Thyroid gland (tissue), 4 donors: ENCODE measurements at regions not wholly inside any gene's neighbourhood (a gene's known extent, or its start where the extent isn't known, plus 50 kb on each side); places are given as distances from the start of the nearest gene placed in this dataset.

Experiments used
- DNase-seq, 2 donors: peaks; one replicate each; pipeline ENCODE4 v3.0.0-alpha.2; 2019
- H3K27ac ChIP-seq, 3 donors: fragments of 200-600 bp; sonication (generic); 1 replicate in 2 of 3; 2 replicates in 1 of 3; pipeline ENCODE4 v1.5.1; 2016 to 2019; ENCODE audit warnings: mild to moderate bottlenecking in 1 of 3, moderate library complexity in 1 of 3
- H3K27me3 ChIP-seq: fragments of 200-600 bp; sonication (generic); one replicate; pipeline ENCODE4 v1.5.1; 2019
- H3K36me3 ChIP-seq, 2 donors: fragments of 200-600 bp; sonication (generic); one replicate each; pipeline ENCODE4 v1.5.1; 2016 to 2019
- H3K4me1 ChIP-seq, 2 donors: fragments of 200-600 bp; sonication (generic); one replicate each; pipeline ENCODE4 v1.5.1; 2017 to 2019
- H3K4me3 ChIP-seq, 3 donors: fragments of 200-600 bp; sonication (generic); replicated peaks in 1 of 3; 1 replicate in 2 of 3; 2 replicates in 1 of 3; pipeline ENCODE4 v1.5.1; 2016; ENCODE audit warnings: mild to moderate bottlenecking in 1 of 3
- H3K9me3 ChIP-seq: fragments of 200-600 bp; sonication (generic); one replicate; pipeline ENCODE4 v1.5.1; 2017
- POLR2A ChIP-seq, 2 donors: fragments of 450-650 bp; IDR thresholded peaks; one replicate each; pipeline ENCODE4 v1.6.1; 2017; ENCODE audit warnings: antibody characterized with exemption in 2 of 2, mild to moderate bottlenecking in 2 of 2, moderate library complexity in 1 of 2
- WGBS, 2 donors: methylation state at CpG; one replicate each; pipeline ENCODE4 v1.1.5; 2017; 5-methylcytosine and 5-hydroxymethylcytosine counted together
- intact Hi-C: fragments of 100-400 bp; cut with DNase I; formaldehyde crosslinking; loops from one replicate; pipeline ENCODE4 v1.15.1; 2023
- TF ChIP-seq, protein P1 (sequence below), 6 experiments: fragments of 200-600 bp in 3 of 6; fragments of 450-650 bp in 3 of 6; sonication (generic) in 3 of 6; IDR thresholded peaks; one replicate each; pipeline ENCODE4 v1.5.1; 2016 to 2019; ENCODE audit warnings: antibody characterized with exemption in 6 of 6, mild to moderate bottlenecking in 2 of 6, inconsistent platforms in 1 of 6, moderate library complexity in 1 of 6

DNA sequence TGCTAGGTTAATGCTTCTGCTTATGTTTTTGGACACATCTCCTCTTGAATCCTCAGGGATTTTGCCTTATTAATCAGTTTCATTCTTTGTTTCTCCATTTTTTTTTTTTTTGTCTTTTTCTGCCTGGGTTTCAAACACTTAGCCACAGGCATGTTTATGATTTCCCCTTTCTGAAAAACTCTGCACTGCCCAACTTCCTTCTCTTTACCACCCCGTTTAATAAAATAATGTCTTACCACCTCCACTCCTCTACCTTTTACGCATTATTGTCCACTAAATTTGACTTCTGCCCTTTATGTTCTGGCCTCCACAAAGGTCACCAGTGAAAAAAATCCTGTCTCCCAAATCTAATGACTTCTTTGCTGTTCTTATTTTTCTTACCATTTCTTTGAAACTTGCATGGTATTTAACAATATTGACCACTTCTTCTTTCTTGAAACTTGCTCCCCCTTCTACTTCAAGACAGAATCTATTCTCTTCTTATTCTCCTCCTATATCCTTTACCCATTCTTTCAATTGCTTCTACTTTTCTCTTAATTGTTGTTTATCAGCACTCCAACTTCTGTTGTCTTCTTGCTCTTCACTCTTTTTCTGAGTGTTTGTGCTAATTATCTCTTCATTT is 150.3 kb downstream of the TNFSF18 start:
- Histone ChIP-seq H3K27me3 (no peaks in the 10 kb centered on the region), H3K27ac (no peak overlapping the region), H3K36me3 (no peaks in the 10 kb centered on the region), H3K4me3 (no peak overlapping the region), H3K9me3 (no peaks in the 10 kb centered on the region), H3K4me1 (no peaks in the 10 kb centered on the region)
- WGBS, 2 donors = 82 to 84% methylated on average over 2 of the region's 2 CpGs
- TF ChIP-seq, protein P1, sequence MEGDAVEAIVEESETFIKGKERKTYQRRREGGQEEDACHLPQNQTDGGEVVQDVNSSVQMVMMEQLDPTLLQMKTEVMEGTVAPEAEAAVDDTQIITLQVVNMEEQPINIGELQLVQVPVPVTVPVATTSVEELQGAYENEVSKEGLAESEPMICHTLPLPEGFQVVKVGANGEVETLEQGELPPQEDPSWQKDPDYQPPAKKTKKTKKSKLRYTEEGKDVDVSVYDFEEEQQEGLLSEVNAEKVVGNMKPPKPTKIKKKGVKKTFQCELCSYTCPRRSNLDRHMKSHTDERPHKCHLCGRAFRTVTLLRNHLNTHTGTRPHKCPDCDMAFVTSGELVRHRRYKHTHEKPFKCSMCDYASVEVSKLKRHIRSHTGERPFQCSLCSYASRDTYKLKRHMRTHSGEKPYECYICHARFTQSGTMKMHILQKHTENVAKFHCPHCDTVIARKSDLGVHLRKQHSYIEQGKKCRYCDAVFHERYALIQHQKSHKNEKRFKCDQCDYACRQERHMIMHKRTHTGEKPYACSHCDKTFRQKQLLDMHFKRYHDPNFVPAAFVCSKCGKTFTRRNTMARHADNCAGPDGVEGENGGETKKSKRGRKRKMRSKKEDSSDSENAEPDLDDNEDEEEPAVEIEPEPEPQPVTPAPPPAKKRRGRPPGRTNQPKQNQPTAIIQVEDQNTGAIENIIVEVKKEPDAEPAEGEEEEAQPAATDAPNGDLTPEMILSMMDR (IDR thresholded peaks at IDR 0.05) = no peak
- TF ChIP-seq POLR2A (IDR thresholded peaks at IDR 0.05) = no peak
- no peak for DNase-seq
- intact Hi-C loops = no loop called here

DNA sequence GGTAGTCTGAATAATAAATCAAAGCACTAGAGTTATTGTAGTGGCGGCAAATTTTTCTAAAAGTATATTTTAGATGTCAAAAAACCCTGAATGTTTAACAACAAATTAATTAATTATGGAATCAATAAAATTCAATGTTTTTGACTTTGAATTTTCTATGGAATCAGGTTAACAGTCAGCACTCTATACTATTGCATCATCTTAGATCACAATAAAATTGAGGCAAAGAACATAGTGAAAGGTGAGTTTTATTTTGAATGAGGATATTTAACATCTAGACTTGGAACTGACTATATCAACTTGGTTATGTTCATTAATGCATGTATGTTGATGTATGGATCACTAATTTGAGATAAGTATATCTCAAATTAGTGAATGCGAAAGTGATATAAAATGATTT is 148.5 kb downstream of the TNFSF18 start:
- Histone ChIP-seq H3K27me3 (no peaks in the 10 kb centered on the region), H3K4me1 (no peaks in the 10 kb centered on the region), H3K9me3 (no peaks in the 10 kb centered on the region), H3K36me3 (no peaks in the 10 kb centered on the region), H3K4me3 (no peak overlapping the region), H3K27ac (no peak overlapping the region)
- intact Hi-C loops = no loop called here
- WGBS, 2 donors = 49 to 71% methylated on average over 2 of the region's 2 CpGs
- no peak for DNase-seq
- TF ChIP-seq, protein P1 (IDR thresholded peaks at IDR 0.05) = no peak
- TF ChIP-seq POLR2A (IDR thresholded peaks at IDR 0.05) = no peak

DNA sequence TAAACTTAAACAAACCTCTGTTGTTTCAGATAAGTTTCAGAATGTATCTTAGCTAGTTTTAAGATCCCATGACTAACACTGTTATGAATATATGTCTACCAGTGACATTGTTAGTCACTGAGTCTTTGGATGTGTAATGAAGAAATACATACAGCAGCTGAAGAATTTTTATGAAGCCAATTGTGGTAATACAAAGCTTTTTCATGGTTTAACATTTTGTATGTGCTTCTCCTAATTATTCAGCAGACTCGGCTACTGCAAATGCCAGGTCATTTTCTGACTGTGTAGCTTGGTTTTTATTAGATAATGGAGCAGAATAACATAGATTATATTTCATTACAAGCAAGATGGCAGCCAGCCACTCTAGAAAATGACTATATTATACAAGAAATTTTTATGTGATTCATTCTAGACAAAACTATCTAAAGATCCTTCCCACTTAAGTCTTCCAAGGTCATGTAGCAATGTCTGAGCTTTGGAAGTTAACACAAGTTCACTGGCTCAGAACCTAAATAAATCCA is 147.8 kb downstream of the TNFSF18 start:
- Histone ChIP-seq H3K4me1 (no peaks in the 10 kb centered on the region), H3K27ac (no peak overlapping the region), H3K4me3 (no peak overlapping the region), H3K27me3 (no peaks in the 10 kb centered on the region), H3K36me3 (no peaks in the 10 kb centered on the region), H3K9me3 (no peaks in the 10 kb centered on the region)
- TF ChIP-seq POLR2A (IDR thresholded peaks at IDR 0.05) = no peak
- TF ChIP-seq, protein P1 (IDR thresholded peaks at IDR 0.05) = no peak
- no peak for DNase-seq
- intact Hi-C loops = no loop called here
- WGBS, 2 donors = 63 to 91% methylated on average over 1 of the region's 1 CpG

DNA sequence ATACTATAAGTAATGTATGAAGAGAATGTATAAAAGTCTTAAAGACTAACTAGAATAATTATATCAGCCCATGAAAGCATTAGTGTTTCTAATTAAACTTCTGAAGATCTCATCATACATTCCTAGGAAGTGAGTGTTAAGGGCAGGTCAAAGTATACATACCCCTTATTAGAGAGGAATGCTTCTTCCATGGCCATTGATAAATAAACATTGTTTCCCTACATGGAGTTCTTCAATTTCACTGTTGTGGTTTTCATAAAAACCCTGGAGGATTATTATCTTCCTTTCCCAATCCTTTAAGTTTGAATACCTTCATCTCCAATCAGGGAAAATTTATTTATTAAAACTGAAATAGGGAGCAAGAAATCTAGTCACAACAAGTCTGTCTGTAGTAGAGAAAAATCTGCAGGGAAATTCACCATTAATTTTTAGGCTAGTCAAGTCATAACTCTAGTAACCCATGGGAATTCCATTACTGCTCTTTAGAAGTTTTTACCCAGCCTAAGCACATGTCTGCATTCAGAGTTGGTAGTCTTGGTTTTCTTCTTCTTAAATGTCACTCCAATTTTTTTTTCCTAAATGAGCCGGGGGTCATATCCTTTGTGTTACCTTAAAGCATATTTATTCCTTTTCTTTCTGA is 147.0 kb downstream of the TNFSF18 start:
- no peaks in the 10 kb centered on the region for H3K9me3 ChIP-seq
- H3K4me3 ChIP-seq = no peak overlapping the region
- no peak for TF ChIP-seq POLR2A (IDR thresholded peaks at IDR 0.05)
- TF ChIP-seq, protein P1 (IDR thresholded peaks at IDR 0.05) = no peak
- H3K36me3 ChIP-seq = no peaks in the 10 kb centered on the region
- intact Hi-C loops = no loop called here
- no peaks in the 10 kb centered on the region for H3K27me3 ChIP-seq
- H3K4me1 ChIP-seq = no peaks in the 10 kb centered on the region
- WGBS, 2 donors = 69 to 70% methylated on average over 1 of the region's 1 CpG
- H3K27ac ChIP-seq = no peak overlapping the region
- DNase-seq = no peak

DNA sequence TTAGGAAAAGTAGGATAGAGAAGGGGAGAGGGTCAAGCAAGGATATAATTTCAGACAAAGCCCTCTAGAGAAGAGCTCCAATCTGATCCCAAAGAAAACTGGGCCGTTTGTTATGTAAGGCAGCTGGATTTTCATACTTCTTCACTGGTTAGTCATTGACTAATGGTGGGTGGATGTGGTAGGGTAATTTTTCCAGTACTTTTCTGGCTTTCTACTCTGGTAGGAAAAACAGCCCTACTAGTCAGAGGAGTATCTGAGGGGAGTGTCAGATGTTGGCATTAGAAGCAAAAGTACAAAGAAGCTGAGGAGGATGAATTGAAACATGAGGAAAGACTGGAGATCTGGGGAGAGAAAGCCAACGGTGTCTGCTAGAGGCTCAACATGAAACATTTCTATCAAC is 145.3 kb downstream of the TNFSF18 start:
- WGBS, 2 donors = 51 to 70% methylated on average over 2 of the region's 2 CpGs
- H3K9me3 ChIP-seq = no peaks in the 10 kb centered on the region
- H3K27me3 ChIP-seq = no peaks in the 10 kb centered on the region
- intact Hi-C loops = no loop called here
- no peaks in the 10 kb centered on the region for H3K4me1 ChIP-seq
- no peak for DNase-seq
- TF ChIP-seq POLR2A (IDR thresholded peaks at IDR 0.05) = no peak
- TF ChIP-seq, protein P1 (IDR thresholded peaks at IDR 0.05) = no peak
- no peak overlapping the region for H3K27ac ChIP-seq
- no peaks in the 10 kb centered on the region for H3K36me3 ChIP-seq
- H3K4me3 ChIP-seq = no peak overlapping the region
